ENCODE measurements at regions not wholly inside any gene's neighbourhood (a gene's known extent, or its start where the extent isn't known, plus 50 kb on each side); places are given as distances from the start of the nearest gene placed in this dataset.

DNA sequence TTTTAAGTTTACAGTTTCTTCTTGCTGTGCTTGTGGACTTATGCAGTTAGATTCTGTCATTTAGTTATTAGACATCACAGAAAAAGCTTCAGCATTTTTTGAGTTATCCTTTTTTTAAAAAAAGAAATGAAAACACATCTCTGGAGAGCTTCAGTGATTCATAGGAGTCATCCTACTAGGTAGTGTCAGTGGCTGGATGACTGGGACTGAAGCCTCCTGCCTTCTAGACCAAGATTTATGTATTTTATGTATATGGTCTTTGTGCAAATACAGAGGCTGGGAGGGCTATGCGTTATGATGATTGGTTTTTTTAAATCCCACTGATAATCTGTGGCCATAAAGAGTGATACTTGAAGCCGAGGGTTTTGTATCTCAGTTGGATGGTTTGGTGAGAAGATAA is 125.9 kb upstream of the JAG1 start:
- Histone ChIP-seq H3K9ac (ENCODE audit: low read depth in 1 of 2, low read length in 2 of 2) (no peak overlapping the region), H3K4me1 (ENCODE audit: control insufficient read depth in 2 of 2, insufficient read depth in 2 of 2, low read length in 2 of 2) (no peaks in the 10 kb centered on the region), H3K27me3 (ENCODE audit: control insufficient read depth in 2 of 2, insufficient read depth in 2 of 2, low read length in 2 of 2) (no peaks in the 10 kb centered on the region), H3K36me3 (ENCODE audit: control insufficient read depth in 2 of 2, insufficient read depth in 2 of 2, low read length in 2 of 2) (no peaks in the 10 kb centered on the region), H3K9me3 (ENCODE audit: control insufficient read depth in 2 of 2, low read length in 2 of 2) (no peaks in the 10 kb centered on the region), H3K4me3 (ENCODE audit: low read length in 2 of 2) (no peak overlapping the region), H3K27ac (ENCODE audit: low read depth in 2 of 2, low read length in 2 of 2) (no peak overlapping the region)

- Histone ChIP-seq H3K4me3 (ENCODE audit: low read length in 2 of 2) (no peak overlapping the region), H3K36me3 (ENCODE audit: control insufficient read depth in 2 of 2, insufficient read depth in 2 of 2, low read length in 2 of 2) (no peaks in the 10 kb centered on the region), H3K27ac (ENCODE audit: low read depth in 2 of 2, low read length in 2 of 2) (no peak overlapping the region), H3K27me3 (ENCODE audit: control insufficient read depth in 2 of 2, insufficient read depth in 2 of 2, low read length in 2 of 2) (no peaks in the 10 kb centered on the region), H3K9me3 (ENCODE audit: control insufficient read depth in 2 of 2, low read length in 2 of 2) (no peaks in the 10 kb centered on the region), H3K4me1 (ENCODE audit: control insufficient read depth in 2 of 2, insufficient read depth in 2 of 2, low read length in 2 of 2) (no peaks in the 10 kb centered on the region), H3K9ac (ENCODE audit: low read depth in 1 of 2, low read length in 2 of 2) (no peak overlapping the region)
These were observed 126.5 kb upstream of the JAG1 start for GRCh38 chr20:10800288-10800687.

GRCh38 chr20:10802236-10802635 is 128.4 kb upstream of the JAG1 start:
- Histone ChIP-seq H3K36me3 (ENCODE audit: control insufficient read depth in 2 of 2, insufficient read depth in 2 of 2, low read length in 2 of 2) (no peaks in the 10 kb centered on the region), H3K9me3 (ENCODE audit: control insufficient read depth in 2 of 2, low read length in 2 of 2) (no peaks in the 10 kb centered on the region), H3K4me3 (ENCODE audit: low read length in 2 of 2) (no peak overlapping the region), H3K27ac (ENCODE audit: low read depth in 2 of 2, low read length in 2 of 2) (no peak overlapping the region), H3K9ac (ENCODE audit: low read depth in 1 of 2, low read length in 2 of 2) (no peak overlapping the region), H3K4me1 (ENCODE audit: control insufficient read depth in 2 of 2, insufficient read depth in 2 of 2, low read length in 2 of 2) (no peaks in the 10 kb centered on the region), H3K27me3 (ENCODE audit: control insufficient read depth in 2 of 2, insufficient read depth in 2 of 2, low read length in 2 of 2) (no peaks in the 10 kb centered on the region)

GRCh38 chr20:10805764-10806163 is 132.0 kb upstream of the JAG1 start:
- no peaks in the 10 kb centered on the region for H3K27me3 ChIP-seq (ENCODE audit: control insufficient read depth in 2 of 2, insufficient read depth in 2 of 2, low read length in 2 of 2)
- H3K9me3 ChIP-seq (ENCODE audit: control insufficient read depth in 2 of 2, low read length in 2 of 2): no peaks in the 10 kb centered on the region
- H3K9ac ChIP-seq (ENCODE audit: low read depth in 1 of 2, low read length in 2 of 2): no peak overlapping the region
- no peaks in the 10 kb centered on the region for H3K36me3 ChIP-seq (ENCODE audit: control insufficient read depth in 2 of 2, insufficient read depth in 2 of 2, low read length in 2 of 2)
- H3K4me3 ChIP-seq (ENCODE audit: low read length in 2 of 2): no peak overlapping the region
- no peak overlapping the region for H3K27ac ChIP-seq (ENCODE audit: low read depth in 2 of 2, low read length in 2 of 2)
- H3K4me1 ChIP-seq (ENCODE audit: control insufficient read depth in 2 of 2, insufficient read depth in 2 of 2, low read length in 2 of 2): no peaks in the 10 kb centered on the region

DNA sequence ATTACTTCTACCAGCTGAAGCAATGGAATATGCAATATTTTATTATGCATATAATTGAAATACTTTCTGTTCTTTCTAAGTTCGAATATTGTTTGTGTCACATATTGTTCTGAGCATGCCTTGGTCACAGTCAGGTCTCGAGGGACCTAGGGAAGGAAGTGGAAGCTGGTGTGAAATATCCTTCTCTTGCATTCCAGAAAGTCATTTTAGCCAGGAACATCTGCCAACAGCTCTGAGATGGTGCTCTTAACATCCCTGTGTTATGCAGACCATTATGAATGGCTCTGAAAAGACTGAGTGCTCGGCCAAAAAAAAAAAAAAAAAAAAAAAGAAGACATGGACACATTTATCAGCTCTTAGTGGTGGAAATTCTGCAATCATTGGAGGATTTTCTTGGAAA is 132.7 kb upstream of the JAG1 start:
- Histone ChIP-seq H3K27me3 (ENCODE audit: control insufficient read depth in 2 of 2, insufficient read depth in 2 of 2, low read length in 2 of 2) (no peaks in the 10 kb centered on the region), H3K4me3 (ENCODE audit: low read length in 2 of 2) (no peak overlapping the region), H3K27ac (ENCODE audit: low read depth in 2 of 2, low read length in 2 of 2) (no peak overlapping the region), H3K9me3 (ENCODE audit: control insufficient read depth in 2 of 2, low read length in 2 of 2) (no peaks in the 10 kb centered on the region), H3K4me1 (ENCODE audit: control insufficient read depth in 2 of 2, insufficient read depth in 2 of 2, low read length in 2 of 2) (no peaks in the 10 kb centered on the region), H3K36me3 (ENCODE audit: control insufficient read depth in 2 of 2, insufficient read depth in 2 of 2, low read length in 2 of 2) (no peaks in the 10 kb centered on the region), H3K9ac (ENCODE audit: low read depth in 1 of 2, low read length in 2 of 2) (no peak overlapping the region)

DNA sequence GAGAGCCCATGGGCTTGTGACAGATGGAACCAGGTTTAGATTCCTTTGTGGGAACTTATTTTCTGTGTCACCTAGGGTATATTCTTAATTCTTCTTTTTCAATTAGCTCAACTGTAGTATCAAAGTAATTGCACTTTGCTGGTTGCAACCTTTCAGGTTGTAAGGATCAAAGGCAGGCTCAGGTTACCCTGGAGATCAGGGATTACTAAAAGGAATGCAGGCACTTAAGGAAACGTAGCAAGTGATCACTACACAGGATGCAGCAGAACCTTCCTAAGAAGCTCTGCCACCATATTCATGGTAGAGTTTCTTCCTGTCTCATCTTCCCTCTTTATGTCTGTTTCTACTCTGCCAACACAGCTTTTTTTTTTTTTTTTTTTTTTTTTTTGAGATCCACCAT is 133.2 kb upstream of the JAG1 start:
- Histone ChIP-seq H3K27ac (ENCODE audit: low read depth in 2 of 2, low read length in 2 of 2) (no peak overlapping the region), H3K9me3 (ENCODE audit: control insufficient read depth in 2 of 2, low read length in 2 of 2) (no peaks in the 10 kb centered on the region), H3K27me3 (ENCODE audit: control insufficient read depth in 2 of 2, insufficient read depth in 2 of 2, low read length in 2 of 2) (no peaks in the 10 kb centered on the region), H3K4me1 (ENCODE audit: control insufficient read depth in 2 of 2, insufficient read depth in 2 of 2, low read length in 2 of 2) (no peaks in the 10 kb centered on the region), H3K36me3 (ENCODE audit: control insufficient read depth in 2 of 2, insufficient read depth in 2 of 2, low read length in 2 of 2) (no peaks in the 10 kb centered on the region), H3K4me3 (ENCODE audit: low read length in 2 of 2) (no peak overlapping the region), H3K9ac (ENCODE audit: low read depth in 1 of 2, low read length in 2 of 2) (no peak overlapping the region)

DNA sequence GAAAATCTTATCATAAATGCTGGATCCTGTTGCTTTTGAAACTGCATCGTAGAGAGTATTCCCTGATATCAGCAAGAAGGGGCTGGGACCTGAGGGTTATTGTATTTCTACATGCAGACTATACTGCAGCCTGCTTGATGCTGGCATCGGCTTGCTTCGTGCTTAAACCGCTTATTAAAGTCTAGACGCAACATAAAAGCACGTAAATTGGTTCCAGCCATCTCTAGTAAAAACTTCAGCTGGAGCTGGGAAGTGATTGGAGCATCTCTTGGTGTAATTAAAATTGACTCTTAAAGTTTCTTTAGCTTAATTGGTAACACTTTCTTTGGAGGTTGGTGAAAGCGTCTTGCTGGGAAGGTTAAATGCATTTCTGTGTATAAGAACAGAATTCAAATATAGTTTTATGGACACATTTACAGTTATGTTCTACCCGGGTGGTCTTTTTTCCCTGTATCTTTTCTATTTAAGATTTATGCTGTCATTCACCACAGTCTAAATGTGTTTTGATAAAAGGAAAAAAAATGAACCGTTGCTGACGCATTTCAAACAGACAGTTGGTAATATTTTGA is 139.0 kb upstream of the JAG1 start:
- no peaks in the 10 kb centered on the region for H3K4me1 ChIP-seq (ENCODE audit: control insufficient read depth in 2 of 2, insufficient read depth in 2 of 2, low read length in 2 of 2)
- H3K27ac ChIP-seq (ENCODE audit: low read depth in 2 of 2, low read length in 2 of 2): no peak overlapping the region
- H3K36me3 ChIP-seq (ENCODE audit: control insufficient read depth in 2 of 2, insufficient read depth in 2 of 2, low read length in 2 of 2): no peaks in the 10 kb centered on the region
- H3K9me3 ChIP-seq (ENCODE audit: control insufficient read depth in 2 of 2, low read length in 2 of 2): no peaks in the 10 kb centered on the region
- no peak overlapping the region for H3K4me3 ChIP-seq (ENCODE audit: low read length in 2 of 2)
- H3K9ac ChIP-seq (ENCODE audit: low read depth in 1 of 2, low read length in 2 of 2): no peak overlapping the region
- H3K27me3 ChIP-seq (ENCODE audit: control insufficient read depth in 2 of 2, insufficient read depth in 2 of 2, low read length in 2 of 2): no peaks in the 10 kb centered on the region

DNA sequence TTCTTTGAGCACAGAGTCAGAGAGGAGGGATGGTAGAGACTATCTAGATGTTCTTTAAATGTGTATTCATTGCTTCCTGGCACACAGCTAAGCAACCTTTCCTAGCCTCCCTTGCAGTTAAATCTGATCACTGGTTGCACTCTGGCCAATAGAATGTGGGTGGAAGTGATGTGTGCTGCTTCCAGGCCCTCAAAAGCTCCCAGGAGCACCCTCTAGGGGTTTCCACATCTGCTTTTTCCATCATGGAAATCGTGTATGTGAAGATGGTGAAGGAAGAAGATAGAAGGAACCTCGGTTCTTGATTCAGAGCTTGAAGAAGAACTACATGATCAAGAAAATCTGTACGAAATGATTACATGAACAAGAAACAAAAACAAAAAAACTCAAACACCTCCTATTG is 149.8 kb upstream of the JAG1 start:
- no peak overlapping the region for H3K4me3 ChIP-seq (ENCODE audit: low read length in 2 of 2)
- H3K36me3 ChIP-seq (ENCODE audit: control insufficient read depth in 2 of 2, insufficient read depth in 2 of 2, low read length in 2 of 2): no peaks in the 10 kb centered on the region
- no peaks in the 10 kb centered on the region for H3K9me3 ChIP-seq (ENCODE audit: control insufficient read depth in 2 of 2, low read length in 2 of 2)
- no peak overlapping the region for H3K27ac ChIP-seq (ENCODE audit: low read depth in 2 of 2, low read length in 2 of 2)
- no peaks in the 10 kb centered on the region for H3K4me1 ChIP-seq (ENCODE audit: control insufficient read depth in 2 of 2, insufficient read depth in 2 of 2, low read length in 2 of 2)
- H3K27me3 ChIP-seq (ENCODE audit: control insufficient read depth in 2 of 2, insufficient read depth in 2 of 2, low read length in 2 of 2): no peaks in the 10 kb centered on the region
- H3K9ac ChIP-seq (ENCODE audit: low read depth in 1 of 2, low read length in 2 of 2): no peak overlapping the region

DNA sequence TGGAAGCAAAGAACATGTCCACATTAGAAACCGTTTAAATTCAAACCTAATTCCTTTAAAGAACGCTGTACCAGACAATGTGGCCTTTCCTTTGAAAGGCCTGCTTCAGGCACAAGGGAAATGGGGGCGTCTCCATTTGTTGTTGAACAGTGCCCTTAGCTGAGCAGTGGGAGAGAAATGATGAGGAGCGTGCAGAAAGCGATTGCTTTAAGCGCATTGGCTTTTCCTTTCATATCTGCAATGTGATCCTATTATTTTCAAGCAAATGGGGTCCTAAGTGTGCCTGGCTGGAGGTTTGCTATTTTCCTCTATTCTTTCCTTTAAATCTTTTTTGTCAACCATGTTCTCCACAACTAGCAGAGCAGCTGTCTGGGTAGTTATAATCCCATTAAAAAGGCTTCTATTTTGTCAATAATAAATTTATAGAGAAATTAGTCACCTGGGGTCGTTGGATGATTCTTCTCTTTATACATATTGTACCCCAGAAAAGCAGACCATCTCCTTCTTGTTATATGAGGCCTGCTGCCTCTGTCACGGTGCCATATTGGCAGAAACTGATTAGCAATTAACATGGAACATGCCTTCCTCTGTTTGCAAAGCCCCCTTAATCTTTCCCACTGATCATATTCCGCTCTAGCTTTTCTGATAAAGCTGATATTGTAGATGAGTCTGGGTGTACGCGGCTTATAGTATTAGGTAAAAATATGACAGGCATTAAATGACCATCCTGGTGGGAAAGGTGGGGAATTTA is 151.1 kb upstream of the JAG1 start:
- Histone ChIP-seq H3K36me3 (ENCODE audit: control insufficient read depth in 2 of 2, insufficient read depth in 2 of 2, low read length in 2 of 2) (no peaks in the 10 kb centered on the region), H3K27ac (ENCODE audit: low read depth in 2 of 2, low read length in 2 of 2) (no peak overlapping the region), H3K9me3 (ENCODE audit: control insufficient read depth in 2 of 2, low read length in 2 of 2) (no peaks in the 10 kb centered on the region), H3K9ac (ENCODE audit: low read depth in 1 of 2, low read length in 2 of 2) (no peak overlapping the region), H3K4me3 (ENCODE audit: low read length in 2 of 2) (no peak overlapping the region), H3K27me3 (ENCODE audit: control insufficient read depth in 2 of 2, insufficient read depth in 2 of 2, low read length in 2 of 2) (no peaks in the 10 kb centered on the region), H3K4me1 (ENCODE audit: control insufficient read depth in 2 of 2, insufficient read depth in 2 of 2, low read length in 2 of 2) (no peaks in the 10 kb centered on the region)

DNA sequence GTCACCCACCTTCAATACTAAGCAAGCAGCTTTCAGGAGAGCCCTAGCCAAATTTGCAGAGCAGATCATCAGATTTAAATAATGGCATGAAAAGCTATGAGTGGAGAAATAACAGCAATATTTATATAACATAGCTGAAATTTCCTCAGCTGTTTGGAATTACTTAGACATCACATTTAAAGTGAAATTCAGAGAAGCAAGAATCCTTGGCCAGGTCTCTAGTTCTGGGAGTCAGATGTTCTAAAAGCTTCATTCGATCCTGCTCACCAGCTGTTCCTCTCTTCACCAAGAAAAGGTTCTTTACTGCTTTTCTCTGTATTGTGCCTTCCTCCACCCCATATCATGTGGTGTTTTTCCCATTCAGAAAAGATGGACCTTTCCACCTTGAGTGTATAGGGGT is 152.3 kb upstream of the JAG1 start:
- no peak overlapping the region for H3K9ac ChIP-seq (ENCODE audit: low read depth in 1 of 2, low read length in 2 of 2)
- H3K4me1 ChIP-seq (ENCODE audit: control insufficient read depth in 2 of 2, insufficient read depth in 2 of 2, low read length in 2 of 2): no peaks in the 10 kb centered on the region
- no peak overlapping the region for H3K27ac ChIP-seq (ENCODE audit: low read depth in 2 of 2, low read length in 2 of 2)
- H3K36me3 ChIP-seq (ENCODE audit: control insufficient read depth in 2 of 2, insufficient read depth in 2 of 2, low read length in 2 of 2): no peaks in the 10 kb centered on the region
- no peaks in the 10 kb centered on the region for H3K9me3 ChIP-seq (ENCODE audit: control insufficient read depth in 2 of 2, low read length in 2 of 2)
- no peaks in the 10 kb centered on the region for H3K27me3 ChIP-seq (ENCODE audit: control insufficient read depth in 2 of 2, insufficient read depth in 2 of 2, low read length in 2 of 2)
- no peak overlapping the region for H3K4me3 ChIP-seq (ENCODE audit: low read length in 2 of 2)
